IPS-18a (cell line): ENCODE measurements at regions not wholly inside any gene's neighbourhood (a gene's known extent, or its start where the extent isn't known, plus 50 kb on each side); places are given as distances from the start of the nearest gene placed in this dataset.

ENCODE experiments used
- H3K27ac ChIP-seq: one replicate; pipeline ENCODE4 v1.5.1; 2013; ENCODE audit warnings: low read length
- H3K27me3 ChIP-seq: one replicate; pipeline ENCODE4 v1.6.1; 2013; ENCODE audit warnings: mild to moderate bottlenecking, low read length; ENCODE audit not compliant: control insufficient read depth, insufficient read depth
- H3K36me3 ChIP-seq: one replicate; pipeline ENCODE4 v1.6.1; 2013; ENCODE audit warnings: low read depth, low read length; ENCODE audit not compliant: control insufficient read depth
- H3K4me1 ChIP-seq: one replicate; pipeline ENCODE4 v1.6.1; 2013; ENCODE audit warnings: low read depth, low read length; ENCODE audit not compliant: control insufficient read depth
- H3K4me3 ChIP-seq: one replicate; pipeline ENCODE4 v1.5.1; 2013; ENCODE audit warnings: low read length
- H3K9ac ChIP-seq: one replicate; pipeline ENCODE4 v1.6.1; 2013; ENCODE audit warnings: mild to moderate bottlenecking, low read length, moderate library complexity
- H3K9me3 ChIP-seq: one replicate; pipeline ENCODE4 v1.6.1; 2013; ENCODE audit warnings: low read depth, low read length; ENCODE audit not compliant: control insufficient read depth

- no peak overlapping the region for H3K27ac ChIP-seq
- no peaks in the 10 kb centered on the region for H3K27me3 ChIP-seq
- no peaks in the 10 kb centered on the region for H3K36me3 ChIP-seq
- peaks cover 38% of the 10 kb centered on the region for H3K9me3 ChIP-seq
- H3K4me3 ChIP-seq: no peak overlapping the region
- no peak overlapping the region for H3K9ac ChIP-seq
- H3K4me1 ChIP-seq: no peaks in the 10 kb centered on the region
Observed at GRCh38 chr12:127239781-127240180, 1027.2 kb upstream of the TMEM132C start.

GRCh38 chr12:127240249-127240929 is 1026.6 kb upstream of the TMEM132C start:
- Histone ChIP-seq H3K9ac (no peak overlapping the region), H3K9me3 (peaks cover 44% of the 10 kb centered on the region), H3K27me3 (no peaks in the 10 kb centered on the region), H3K36me3 (no peaks in the 10 kb centered on the region), H3K27ac (no peak overlapping the region), H3K4me1 (no peaks in the 10 kb centered on the region), H3K4me3 (no peak overlapping the region)

- no peak overlapping the region for H3K9ac ChIP-seq
- H3K36me3 ChIP-seq: no peaks in the 10 kb centered on the region
- H3K27ac ChIP-seq: no peak overlapping the region
- H3K9me3 ChIP-seq: peaks cover 46% of the 10 kb centered on the region
- H3K4me1 ChIP-seq: no peaks in the 10 kb centered on the region
- no peak overlapping the region for H3K4me3 ChIP-seq
- no peaks in the 10 kb centered on the region for H3K27me3 ChIP-seq
Observed at GRCh38 chr12:127241072-127241817, 1025.7 kb upstream of the TMEM132C start.

GRCh38 chr12:127245009-127245408 is 1022.0 kb upstream of the TMEM132C start:
- no peak overlapping the region for H3K27ac ChIP-seq
- no peak overlapping the region for H3K4me3 ChIP-seq
- H3K4me1 ChIP-seq: no peaks in the 10 kb centered on the region
- H3K27me3 ChIP-seq: no peaks in the 10 kb centered on the region
- peaks cover 31% of the 10 kb centered on the region for H3K9me3 ChIP-seq
- H3K9ac ChIP-seq: no peak overlapping the region
- H3K36me3 ChIP-seq: no peaks in the 10 kb centered on the region

GRCh38 chr12:127245437-127245836 is 1021.5 kb upstream of the TMEM132C start:
- H3K4me3 ChIP-seq: no peak overlapping the region
- H3K27me3 ChIP-seq: no peaks in the 10 kb centered on the region
- H3K27ac ChIP-seq: no peak overlapping the region
- no peaks in the 10 kb centered on the region for H3K4me1 ChIP-seq
- peaks cover 28% of the 10 kb centered on the region for H3K9me3 ChIP-seq
- H3K9ac ChIP-seq: no peak overlapping the region
- H3K36me3 ChIP-seq: no peaks in the 10 kb centered on the region

- no peak overlapping the region for H3K4me3 ChIP-seq
- H3K27me3 ChIP-seq: no peaks in the 10 kb centered on the region
- H3K4me1 ChIP-seq: no peaks in the 10 kb centered on the region
- H3K9me3 ChIP-seq: peaks cover 27% of the 10 kb centered on the region
- no peak overlapping the region for H3K27ac ChIP-seq
- no peak overlapping the region for H3K9ac ChIP-seq
- H3K36me3 ChIP-seq: no peaks in the 10 kb centered on the region
Observed at GRCh38 chr12:127247937-127248336, 1019.0 kb upstream of the TMEM132C start.

- H3K4me3 ChIP-seq: no peak overlapping the region
- no peak overlapping the region for H3K27ac ChIP-seq
- no peak overlapping the region for H3K9ac ChIP-seq
- H3K4me1 ChIP-seq: no peaks in the 10 kb centered on the region
- H3K9me3 ChIP-seq: peaks cover 19% of the 10 kb centered on the region
- no peaks in the 10 kb centered on the region for H3K27me3 ChIP-seq
- H3K36me3 ChIP-seq: no peaks in the 10 kb centered on the region
Observed at GRCh38 chr12:127249428-127249827, 1017.5 kb upstream of the TMEM132C start.

- H3K9me3 ChIP-seq: peaks cover 23% of the 10 kb centered on the region
- no peak overlapping the region for H3K9ac ChIP-seq
- no peak overlapping the region for H3K4me3 ChIP-seq
- H3K27me3 ChIP-seq: no peaks in the 10 kb centered on the region
- H3K36me3 ChIP-seq: no peaks in the 10 kb centered on the region
- H3K27ac ChIP-seq: no peak overlapping the region
- no peaks in the 10 kb centered on the region for H3K4me1 ChIP-seq
Observed at GRCh38 chr12:127253797-127254327, 1013.1 kb upstream of the TMEM132C start.

GRCh38 chr12:127254420-127254955 is 1012.5 kb upstream of the TMEM132C start:
- H3K9ac ChIP-seq: no peak overlapping the region
- H3K27me3 ChIP-seq: no peaks in the 10 kb centered on the region
- H3K9me3 ChIP-seq: peaks cover 28% of the 10 kb centered on the region
- H3K36me3 ChIP-seq: no peaks in the 10 kb centered on the region
- no peaks in the 10 kb centered on the region for H3K4me1 ChIP-seq
- no peak overlapping the region for H3K27ac ChIP-seq
- H3K4me3 ChIP-seq: no peak overlapping the region

GRCh38 chr12:127257366-127257935 is 1009.5 kb upstream of the TMEM132C start:
- Histone ChIP-seq H3K27me3 (no peaks in the 10 kb centered on the region), H3K4me3 (no peak overlapping the region), H3K9me3 (peaks cover 38% of the 10 kb centered on the region), H3K27ac (no peak overlapping the region), H3K4me1 (no peaks in the 10 kb centered on the region), H3K36me3 (no peaks in the 10 kb centered on the region), H3K9ac (no peak overlapping the region)

GRCh38 chr12:127260531-127260930 is 1006.4 kb upstream of the TMEM132C start:
- Histone ChIP-seq H3K4me1 (no peaks in the 10 kb centered on the region), H3K4me3 (no peak overlapping the region), H3K27ac (no peak overlapping the region), H3K9ac (no peak overlapping the region), H3K27me3 (no peaks in the 10 kb centered on the region), H3K36me3 (no peaks in the 10 kb centered on the region), H3K9me3 (peaks cover 40% of the 10 kb centered on the region)
